ENCODE measurements at regions not wholly inside any gene's neighbourhood (a gene's known extent, or its start where the extent isn't known, plus 50 kb on each side); places are given as distances from the start of the nearest gene placed in this dataset.
"Not testable (repeated sequence)": the region's sequence is repeated elsewhere in the genome, so short reads cannot be mapped to it uniquely, and the experiment has no call there.

- DNase-seq, result no peak
Observed at GRCh38 chrX:139475432-139475831, 55.1 kb upstream of the F9 start.

- DNase-seq, result not testable (repeated sequence)
Observed at GRCh38 chrX:139461945-139462344, 68.6 kb upstream of the F9 start.

GRCh38 chrX:139454743-139455142 is 75.8 kb upstream of the F9 start:
- DNase-seq, result no peak

GRCh38 chrX:139448996-139449395 is 81.5 kb upstream of the F9 start:
- DNase-seq, result no peak

GRCh38 chrX:139446832-139447231 is 83.7 kb upstream of the F9 start:
- DNase-seq, result no peak

- DNase-seq, result no peak
Observed at GRCh38 chrX:139429913-139430312, 100.6 kb upstream of the F9 start.

- no peak for DNase-seq
Observed at GRCh38 chrX:139423186-139423585, 107.4 kb upstream of the F9 start.

GRCh38 chrX:139398258-139398657 is 132.3 kb upstream of the F9 start:
- DNase-seq, result not testable (repeated sequence)

GRCh38 chrX:139388254-139388653 is 142.3 kb upstream of the F9 start:
- no peak for DNase-seq

- no peak for DNase-seq
Observed at GRCh38 chrX:139382529-139382928, 148.0 kb upstream of the F9 start.

GRCh38 chrX:139376547-139376946 is 154.0 kb upstream of the F9 start:
- not testable (repeated sequence) for DNase-seq

- no peak for DNase-seq
Observed at GRCh38 chrX:139360356-139360755, 170.2 kb upstream of the F9 start.

- peak; percentile 33 for DNase-seq
Observed at GRCh38 chrX:139342594-139342991, 187.9 kb upstream of the F9 start.

- not testable (repeated sequence) for DNase-seq
Observed at GRCh38 chrX:139341855-139342593, 188.5 kb upstream of the F9 start.

- no peak for DNase-seq
Observed at GRCh38 chrX:139332441-139332840, 198.1 kb upstream of the F9 start.

- no peak for DNase-seq
Observed at GRCh38 chrX:139327355-139327754, 203.2 kb upstream of the F9 start.

- no peak for DNase-seq
Observed at GRCh38 chrX:139324756-139325155, 205.8 kb upstream of the F9 start.

GRCh38 chrX:139320661-139321354 is 209.7 kb upstream of the F9 start:
- DNase-seq, result not testable (repeated sequence)

GRCh38 chrX:139306675-139307074 is 223.9 kb upstream of the F9 start:
- DNase-seq, result not testable (repeated sequence)

GRCh38 chrX:139304471-139304870 is 226.1 kb upstream of the F9 start:
- DNase-seq, result no peak

- DNase-seq, result no peak
Observed at GRCh38 chrX:139299309-139299708, 231.2 kb upstream of the F9 start.

GRCh38 chrX:139298437-139298836 is 232.1 kb upstream of the F9 start:
- DNase-seq, result no peak

GRCh38 chrX:139297638-139298037 is 232.9 kb upstream of the F9 start:
- no peak for DNase-seq

- DNase-seq, result no peak
Observed at GRCh38 chrX:139293991-139294390, 236.5 kb upstream of the F9 start.

GRCh38 chrX:139290310-139290709 is 240.2 kb upstream of the F9 start:
- no peak for DNase-seq

All from NCI-H524 (cell line).